ENCODE measurements at regions not wholly inside any gene's neighbourhood (a gene's known extent, or its start where the extent isn't known, plus 50 kb on each side); places are given as distances from the start of the nearest gene placed in this dataset.

DNA sequence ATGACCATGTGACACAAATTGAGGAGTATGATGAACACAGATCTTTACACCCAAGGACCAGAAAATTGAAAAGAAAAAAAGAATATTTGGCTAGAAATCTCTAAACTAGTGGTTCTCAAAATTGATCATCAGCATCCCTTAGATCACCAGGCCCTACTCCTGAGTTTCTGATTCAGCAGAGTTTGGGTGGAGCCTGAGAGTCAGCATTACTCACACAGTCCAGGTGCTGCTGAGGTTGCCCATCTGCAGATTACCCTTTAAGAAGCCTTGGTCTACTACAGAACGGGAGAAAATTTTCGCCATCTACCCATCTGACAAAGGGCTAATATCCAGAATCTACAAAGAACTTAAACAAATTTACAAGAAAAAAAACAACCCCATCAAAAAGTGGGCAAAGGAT, 182.8 kb downstream of the MOSPD2 start:
- TF ChIP-seq EP300 (IDR thresholded peaks at IDR 0.05; ENCODE audit: low read length) (no peak), MECOM (CRISPR knock-in tag; IDR thresholded peaks at IDR 0.05) (no peak), POLR2A (conservative IDR thresholded peaks at IDR 0.05) (no peak), ZNF24 (IDR thresholded peaks at IDR 0.05) (no peak), EZH2 (IDR thresholded peaks at IDR 0.05; ENCODE audit: borderline replicate concordance, low read depth, low read length) (no peak), RCOR1 (IDR thresholded peaks at IDR 0.05; ENCODE audit: borderline replicate concordance in 1 of 2, low read depth in 2 of 2, low read length in 2 of 2) (no peak), RAD21 (CRISPR knock-in tag; conservative IDR thresholded peaks at IDR 0.05 in 1 of 2, IDR thresholded peaks at IDR 0.05 in 1 of 2) (no peak), SP1 (CRISPR knock-in tag; IDR thresholded peaks at IDR 0.05) (no peak), HNRNPLL (IDR thresholded peaks at IDR 0.05; ENCODE audit: low read depth, low read length, poor library complexity, severe bottlenecking) (no peak)
- TF ChIP-seq, protein P1, sequence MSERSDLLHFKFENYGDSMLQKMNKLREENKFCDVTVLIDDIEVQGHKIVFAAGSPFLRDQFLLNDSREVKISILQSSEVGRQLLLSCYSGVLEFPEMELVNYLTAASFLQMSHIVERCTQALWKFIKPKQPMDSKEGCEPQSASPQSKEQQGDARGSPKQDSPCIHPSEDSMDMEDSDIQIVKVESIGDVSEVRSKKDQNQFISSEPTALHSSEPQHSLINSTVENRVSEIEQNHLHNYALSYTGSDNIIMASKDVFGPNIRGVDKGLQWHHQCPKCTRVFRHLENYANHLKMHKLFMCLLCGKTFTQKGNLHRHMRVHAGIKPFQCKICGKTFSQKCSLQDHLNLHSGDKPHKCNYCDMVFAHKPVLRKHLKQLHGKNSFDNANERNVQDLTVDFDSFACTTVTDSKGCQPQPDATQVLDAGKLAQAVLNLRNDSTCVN (CRISPR knock-in tag; IDR thresholded peaks at IDR 0.05): no peak
- TF ChIP-seq, protein P2, sequence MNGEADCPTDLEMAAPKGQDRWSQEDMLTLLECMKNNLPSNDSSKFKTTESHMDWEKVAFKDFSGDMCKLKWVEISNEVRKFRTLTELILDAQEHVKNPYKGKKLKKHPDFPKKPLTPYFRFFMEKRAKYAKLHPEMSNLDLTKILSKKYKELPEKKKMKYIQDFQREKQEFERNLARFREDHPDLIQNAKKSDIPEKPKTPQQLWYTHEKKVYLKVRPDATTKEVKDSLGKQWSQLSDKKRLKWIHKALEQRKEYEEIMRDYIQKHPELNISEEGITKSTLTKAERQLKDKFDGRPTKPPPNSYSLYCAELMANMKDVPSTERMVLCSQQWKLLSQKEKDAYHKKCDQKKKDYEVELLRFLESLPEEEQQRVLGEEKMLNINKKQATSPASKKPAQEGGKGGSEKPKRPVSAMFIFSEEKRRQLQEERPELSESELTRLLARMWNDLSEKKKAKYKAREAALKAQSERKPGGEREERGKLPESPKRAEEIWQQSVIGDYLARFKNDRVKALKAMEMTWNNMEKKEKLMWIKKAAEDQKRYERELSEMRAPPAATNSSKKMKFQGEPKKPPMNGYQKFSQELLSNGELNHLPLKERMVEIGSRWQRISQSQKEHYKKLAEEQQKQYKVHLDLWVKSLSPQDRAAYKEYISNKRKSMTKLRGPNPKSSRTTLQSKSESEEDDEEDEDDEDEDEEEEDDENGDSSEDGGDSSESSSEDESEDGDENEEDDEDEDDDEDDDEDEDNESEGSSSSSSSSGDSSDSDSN (IDR thresholded peaks at IDR 0.05; ENCODE audit: borderline replicate concordance in 1 of 2, low read depth in 2 of 2, low read length in 2 of 2): no peak
- TF ChIP-seq, protein P3, sequence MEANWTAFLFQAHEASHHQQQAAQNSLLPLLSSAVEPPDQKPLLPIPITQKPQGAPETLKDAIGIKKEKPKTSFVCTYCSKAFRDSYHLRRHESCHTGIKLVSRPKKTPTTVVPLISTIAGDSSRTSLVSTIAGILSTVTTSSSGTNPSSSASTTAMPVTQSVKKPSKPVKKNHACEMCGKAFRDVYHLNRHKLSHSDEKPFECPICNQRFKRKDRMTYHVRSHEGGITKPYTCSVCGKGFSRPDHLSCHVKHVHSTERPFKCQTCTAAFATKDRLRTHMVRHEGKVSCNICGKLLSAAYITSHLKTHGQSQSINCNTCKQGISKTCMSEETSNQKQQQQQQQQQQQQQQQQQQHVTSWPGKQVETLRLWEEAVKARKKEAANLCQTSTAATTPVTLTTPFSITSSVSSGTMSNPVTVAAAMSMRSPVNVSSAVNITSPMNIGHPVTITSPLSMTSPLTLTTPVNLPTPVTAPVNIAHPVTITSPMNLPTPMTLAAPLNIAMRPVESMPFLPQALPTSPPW (CRISPR knock-in tag; IDR thresholded peaks at IDR 0.05): no peak
- TF ChIP-seq, protein P4, sequence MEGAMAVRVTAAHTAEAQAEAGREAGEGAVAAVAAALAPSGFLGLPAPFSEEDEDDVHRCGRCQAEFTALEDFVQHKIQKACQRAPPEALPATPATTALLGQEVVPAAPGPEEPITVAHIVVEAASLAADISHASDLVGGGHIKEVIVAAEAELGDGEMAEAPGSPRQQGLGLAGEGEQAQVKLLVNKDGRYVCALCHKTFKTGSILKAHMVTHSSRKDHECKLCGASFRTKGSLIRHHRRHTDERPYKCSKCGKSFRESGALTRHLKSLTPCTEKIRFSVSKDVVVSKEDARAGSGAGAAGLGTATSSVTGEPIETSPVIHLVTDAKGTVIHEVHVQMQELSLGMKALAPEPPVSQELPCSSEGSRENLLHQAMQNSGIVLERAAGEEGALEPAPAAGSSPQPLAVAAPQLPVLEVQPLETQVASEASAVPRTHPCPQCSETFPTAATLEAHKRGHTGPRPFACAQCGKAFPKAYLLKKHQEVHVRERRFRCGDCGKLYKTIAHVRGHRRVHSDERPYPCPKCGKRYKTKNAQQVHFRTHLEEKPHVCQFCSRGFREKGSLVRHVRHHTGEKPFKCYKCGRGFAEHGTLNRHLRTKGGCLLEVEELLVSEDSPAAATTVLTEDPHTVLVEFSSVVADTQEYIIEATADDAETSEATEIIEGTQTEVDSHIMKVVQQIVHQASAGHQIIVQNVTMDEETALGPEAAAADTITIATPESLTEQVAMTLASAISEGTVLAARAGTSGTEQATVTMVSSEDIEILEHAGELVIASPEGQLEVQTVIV (CRISPR knock-in tag; IDR thresholded peaks at IDR 0.05; ENCODE audit: borderline replicate concordance): no peak

All from K562 (cell line).